ENCODE measurements at regions not wholly inside any gene's neighbourhood (a gene's known extent, or its start where the extent isn't known, plus 50 kb on each side); places are given as distances from the start of the nearest gene placed in this dataset.

DNA sequence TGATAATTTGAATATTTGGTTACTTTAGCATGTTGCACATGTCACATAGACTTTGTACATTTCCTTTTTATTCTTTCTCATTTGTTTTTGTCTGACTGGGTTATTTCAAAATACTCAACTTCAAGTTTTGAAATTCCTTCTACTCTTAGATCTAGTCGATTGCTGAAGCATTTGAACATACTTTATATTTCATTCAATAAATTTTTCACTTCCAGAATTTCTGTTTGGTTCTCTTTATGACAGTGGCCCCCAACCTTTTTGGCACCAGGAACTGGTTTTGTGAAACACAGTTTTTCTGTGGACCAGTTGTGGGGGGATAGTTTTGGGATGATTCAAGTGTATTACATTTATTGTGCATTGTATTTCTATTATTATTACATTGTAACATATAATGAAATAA, 119.8 kb downstream of the COX7C start:
- TF ChIP-seq ZNF274 (IDR thresholded peaks at IDR 0.05; ENCODE audit: low read depth, low read length) (no peak), YY1 (IDR thresholded peaks at IDR 0.05; ENCODE audit: insufficient read depth, insufficient read length) (no peak)

All from NT2/D1 (cell line).